T-helper 2 cell (primary cell): ENCODE measurements at regions not wholly inside any gene's neighbourhood (a gene's known extent, or its start where the extent isn't known, plus 50 kb on each side); places are given as distances from the start of the nearest gene placed in this dataset.

Experiments used
- DNase-seq, 5 experiments: peaks; one replicate each; pipeline versions ENCODE4 v3.0.0 to v3.0.0-alpha.2; 2012 to 2022

DNA sequence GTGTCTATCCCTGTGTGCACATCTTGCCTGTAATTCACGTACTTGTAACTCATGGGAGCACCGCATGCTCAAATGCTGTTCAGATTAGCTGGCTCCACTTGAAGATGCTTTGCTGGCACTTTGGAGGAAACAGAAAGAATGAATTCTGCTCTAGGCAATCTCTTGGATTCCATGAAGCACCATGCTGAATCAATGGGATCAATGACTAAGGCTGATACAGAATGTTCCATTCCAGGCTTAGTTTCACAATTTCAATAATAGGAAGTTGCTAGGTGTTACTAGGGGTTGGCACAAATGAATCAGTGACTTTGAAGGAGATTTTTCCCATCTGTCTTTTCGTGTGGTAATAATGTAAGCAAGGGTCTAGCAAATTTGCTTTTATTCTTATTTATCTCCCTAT, 328.8 kb downstream of the OSR1 start:
- no peak for DNase-seq

DNA sequence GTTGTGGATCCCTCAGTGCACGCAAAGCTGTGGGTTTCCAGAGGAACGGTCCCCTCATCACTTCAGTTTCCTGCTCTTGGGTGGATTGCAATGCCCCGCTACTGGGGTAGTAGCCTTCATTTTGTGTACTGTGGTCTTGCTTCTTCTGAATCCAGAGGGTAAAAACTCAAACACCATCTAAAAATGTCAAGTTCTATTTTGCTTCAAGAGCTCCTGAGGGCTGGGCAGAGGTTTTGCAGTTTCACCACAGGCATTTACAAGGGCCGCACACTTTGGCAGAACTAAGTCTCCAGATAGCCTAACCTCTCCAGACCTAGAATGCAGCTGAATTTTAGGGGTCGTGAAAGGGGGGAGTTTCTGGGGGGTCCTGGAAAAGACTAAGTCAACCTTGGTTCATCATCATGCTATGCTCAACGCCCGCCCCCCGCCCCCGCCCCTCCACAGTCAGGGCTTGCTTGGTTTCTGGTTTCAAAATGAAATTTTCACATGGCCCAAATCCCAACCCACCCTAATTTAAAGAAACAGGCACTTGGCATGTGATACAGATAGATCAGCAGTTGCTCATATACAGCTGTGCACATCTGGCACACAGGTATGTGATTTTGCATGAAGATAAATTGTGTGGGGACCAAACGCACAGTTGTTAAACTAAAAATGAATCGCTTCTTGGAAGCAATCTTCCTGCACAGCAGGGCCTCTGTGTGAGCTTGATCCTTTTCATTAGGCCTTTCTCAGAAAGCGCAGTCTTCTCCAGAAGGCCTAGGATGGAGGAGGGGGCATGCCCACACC, 329.6 kb downstream of the OSR1 start:
- no peak for DNase-seq

DNA sequence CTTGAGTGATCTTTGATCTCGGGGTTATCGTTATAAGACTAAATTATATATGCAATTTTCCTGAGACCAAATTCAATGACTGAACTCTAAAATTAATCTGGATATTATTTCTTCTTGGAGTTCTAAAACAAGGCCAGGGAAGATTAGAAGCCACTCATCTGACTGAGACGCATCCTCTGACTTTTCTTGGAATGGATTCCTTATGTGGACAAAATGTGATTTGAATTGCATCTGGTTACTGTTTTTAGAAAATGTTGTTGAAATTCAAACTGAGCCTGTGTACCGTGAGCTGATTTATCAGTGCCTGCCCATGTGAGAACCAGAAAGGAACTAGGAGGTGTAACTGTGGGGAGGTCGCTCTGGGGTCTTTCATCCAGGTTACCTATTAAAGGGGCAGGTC, 330.8 kb downstream of the OSR1 start:
- no peak for DNase-seq

DNA sequence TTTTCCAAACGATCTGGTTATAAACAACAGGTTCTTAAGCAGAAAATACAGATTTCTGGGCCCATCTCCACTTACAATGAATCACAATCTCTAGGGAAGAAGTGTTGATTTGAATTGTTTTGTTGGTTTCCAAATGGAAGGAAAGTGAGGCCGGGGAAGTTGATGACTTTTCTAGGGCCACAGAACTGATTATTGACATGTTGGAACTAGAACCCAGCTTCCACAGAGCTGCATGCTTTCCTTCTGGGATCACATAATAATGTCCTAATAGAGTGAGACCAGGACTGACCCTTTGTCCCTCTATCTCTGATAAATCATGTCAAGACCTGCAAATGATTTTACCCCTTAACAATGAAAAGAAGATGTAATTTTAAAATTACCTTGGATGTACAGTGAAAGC, 332.2 kb downstream of the OSR1 start:
- DNase-seq = no peak

DNA sequence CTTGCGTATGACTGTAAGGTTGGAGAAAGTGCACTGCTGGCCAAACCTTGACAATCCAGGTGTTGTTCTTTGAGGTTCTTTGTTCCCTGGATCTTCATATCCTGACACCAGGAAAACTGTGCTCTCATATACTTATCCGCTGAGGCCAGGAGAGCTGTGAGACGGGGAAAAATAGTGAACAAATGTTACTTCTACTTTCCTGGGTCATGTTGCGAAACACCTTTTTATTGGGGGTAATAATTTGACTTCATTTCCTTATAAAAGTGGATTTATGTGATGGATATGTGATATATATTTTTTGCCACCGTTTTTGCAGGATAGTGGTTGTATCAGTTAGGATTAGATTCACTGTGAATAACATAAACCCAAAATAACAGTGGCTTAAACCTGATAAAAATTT, 336.1 kb downstream of the OSR1 start:
- no peak for DNase-seq

DNA sequence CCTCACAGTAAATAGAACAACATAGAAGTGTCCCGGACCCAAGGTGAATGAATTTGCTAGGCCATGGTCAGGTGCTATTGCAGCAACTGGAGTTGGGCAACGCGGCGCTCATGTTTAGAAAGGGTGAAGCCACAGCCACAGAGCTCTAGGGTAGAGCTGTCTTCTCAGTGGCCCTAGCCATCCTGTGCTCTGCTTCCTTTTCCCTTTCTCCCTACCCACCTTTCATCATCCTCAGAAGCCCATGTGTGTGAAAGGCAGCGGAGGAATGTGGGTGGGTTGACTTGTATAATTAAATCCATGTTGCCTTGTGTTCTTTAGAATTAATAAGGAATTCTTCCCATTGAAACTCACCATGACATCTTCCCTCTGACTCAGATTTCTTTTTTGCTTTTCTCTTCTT, 336.7 kb downstream of the OSR1 start:
- no peak for DNase-seq

DNA sequence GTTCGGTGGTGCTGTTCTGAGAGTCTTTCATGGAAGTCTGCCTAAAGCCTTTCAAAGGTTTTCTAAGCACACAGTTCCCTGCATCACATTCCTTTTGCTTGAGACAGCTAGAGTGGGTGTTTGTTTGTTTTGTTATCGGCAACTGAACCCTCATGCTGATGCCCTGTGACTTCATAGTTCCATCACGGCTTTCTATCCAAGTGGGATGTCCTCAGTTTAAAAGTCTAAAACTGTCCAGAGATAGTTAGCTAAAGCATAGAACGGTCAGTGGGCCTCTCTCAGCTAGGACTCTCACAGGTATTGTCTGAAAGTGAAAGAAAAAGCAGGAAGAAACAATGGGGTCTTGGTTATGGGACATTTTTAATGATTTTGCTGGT, 337.3 kb downstream of the OSR1 start:
- no peak for DNase-seq

DNA sequence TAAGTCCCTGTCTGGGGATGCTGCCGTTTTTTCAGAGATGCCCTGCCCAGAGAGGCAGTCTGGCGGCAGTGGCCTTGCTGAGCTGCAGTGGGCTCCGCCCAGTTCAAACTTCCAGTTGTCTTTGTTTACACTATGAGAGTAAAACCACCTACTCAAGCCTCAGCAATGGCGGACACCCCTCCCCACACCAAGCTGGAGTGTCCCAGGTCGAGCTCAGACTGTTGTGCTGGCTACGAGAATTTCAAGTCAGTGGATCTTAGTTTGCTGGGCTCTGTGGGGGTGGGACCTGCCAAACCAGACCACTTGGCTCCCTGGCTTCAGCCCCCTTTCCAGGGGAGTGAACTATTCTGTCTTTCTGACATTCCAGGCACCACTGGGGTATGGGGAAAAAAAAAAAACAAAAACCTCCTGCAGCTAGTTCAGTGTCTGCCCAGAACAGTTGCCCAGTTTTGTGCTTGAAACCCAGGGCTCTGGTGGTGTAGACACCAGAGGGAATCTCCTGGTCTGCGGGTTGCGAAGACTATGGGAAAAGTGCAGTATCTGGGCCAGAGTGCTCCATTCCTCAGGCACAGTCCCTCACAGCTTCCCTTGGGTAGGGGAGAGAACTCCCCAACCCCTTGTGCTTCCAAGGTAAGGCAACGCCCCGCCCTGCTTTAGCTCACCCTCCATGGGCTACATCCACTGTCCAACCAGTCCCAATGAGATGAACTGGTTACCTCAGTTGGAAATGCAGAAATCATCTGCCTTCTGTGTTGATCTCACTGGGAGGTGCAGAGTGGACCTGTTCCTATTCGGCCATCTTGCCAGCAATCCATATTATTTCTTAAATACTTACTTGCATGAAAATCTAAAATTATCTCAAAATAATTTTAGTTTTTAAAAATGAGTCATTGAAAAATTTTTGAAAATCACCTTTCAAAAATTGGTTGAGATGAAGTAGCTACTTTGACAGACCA, 338.0 kb downstream of the OSR1 start:
- DNase-seq = no peak

DNA sequence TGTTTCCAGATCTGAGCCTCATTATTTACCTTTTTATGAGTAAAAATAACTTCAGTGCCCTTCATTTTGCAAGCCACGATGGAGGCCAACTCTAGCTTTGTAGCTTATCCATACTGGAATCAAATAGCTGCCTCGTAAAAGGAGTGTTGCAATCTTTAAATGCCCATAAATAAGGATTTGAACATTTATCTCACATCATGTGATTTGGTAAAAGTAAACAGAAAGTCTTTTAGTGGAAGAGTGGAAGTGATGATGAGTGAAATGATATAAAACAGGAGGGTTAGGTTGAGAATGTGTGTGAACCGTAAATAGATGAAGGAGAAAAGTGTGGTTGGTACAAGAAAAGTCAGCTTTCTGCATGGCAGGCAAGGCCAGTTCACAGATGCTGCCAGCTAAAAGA, 348.9 kb downstream of the OSR1 start:
- no peak for DNase-seq

DNA sequence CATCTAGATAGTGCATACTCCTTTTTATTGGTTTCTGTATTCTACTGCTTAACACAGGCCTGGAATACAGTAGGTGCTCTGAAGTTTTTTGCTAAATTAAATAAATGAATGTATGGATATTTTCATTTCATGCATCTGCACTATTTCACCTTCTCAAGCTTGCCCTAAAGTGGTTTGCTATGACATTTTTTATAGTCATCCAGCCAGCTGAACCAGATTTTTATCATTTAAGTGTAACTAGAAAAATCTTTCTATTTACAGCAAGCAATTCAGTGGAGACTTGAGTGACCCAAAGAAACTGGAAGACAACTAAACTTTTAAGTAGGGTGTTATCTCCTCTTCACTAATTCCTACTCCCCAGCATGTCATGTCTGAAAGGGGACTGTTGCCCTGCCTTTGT, 354.9 kb downstream of the OSR1 start:
- DNase-seq = no peak

DNA sequence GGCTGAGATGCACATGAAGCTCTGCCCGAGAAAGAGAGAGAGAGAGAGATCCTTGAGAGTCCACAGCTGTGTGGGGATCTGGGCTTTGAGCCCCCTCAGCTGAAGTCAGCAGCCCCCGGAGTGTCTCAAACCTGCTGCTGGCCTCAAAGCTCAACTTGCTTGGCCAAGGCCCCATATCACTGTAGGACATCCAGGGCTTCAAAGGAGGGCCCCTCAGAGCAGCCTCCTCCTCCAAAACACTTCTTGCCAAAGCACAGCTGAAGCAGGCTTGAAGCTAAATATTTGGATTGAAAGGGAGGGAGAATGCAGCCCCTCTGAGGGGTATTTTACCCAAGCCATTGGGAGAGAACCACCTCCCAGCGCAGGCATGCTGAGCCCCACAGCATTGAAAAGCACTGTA, 357.6 kb downstream of the OSR1 start:
- no peak for DNase-seq

DNA sequence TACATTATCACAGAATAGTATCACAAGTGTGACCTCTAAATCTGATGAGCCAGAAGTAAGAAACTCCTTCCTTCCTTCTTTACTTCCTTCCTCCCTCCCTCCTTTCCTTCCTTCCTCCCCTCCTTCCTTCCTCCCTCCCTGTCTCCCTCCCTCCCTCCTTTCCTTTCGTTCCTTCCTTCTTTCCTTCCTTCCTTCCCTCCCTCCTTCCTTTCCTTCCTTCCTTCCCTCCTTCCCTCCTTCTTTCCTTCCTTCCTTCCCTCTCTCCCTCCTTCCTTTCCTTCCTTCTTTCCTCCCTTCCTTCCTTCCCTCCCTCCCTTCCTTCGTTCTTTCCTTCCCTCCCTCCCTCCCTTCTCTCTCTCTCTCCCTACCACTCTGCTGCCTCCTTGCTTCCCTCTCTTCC, 359.2 kb downstream of the OSR1 start:
- no peak for DNase-seq

DNA sequence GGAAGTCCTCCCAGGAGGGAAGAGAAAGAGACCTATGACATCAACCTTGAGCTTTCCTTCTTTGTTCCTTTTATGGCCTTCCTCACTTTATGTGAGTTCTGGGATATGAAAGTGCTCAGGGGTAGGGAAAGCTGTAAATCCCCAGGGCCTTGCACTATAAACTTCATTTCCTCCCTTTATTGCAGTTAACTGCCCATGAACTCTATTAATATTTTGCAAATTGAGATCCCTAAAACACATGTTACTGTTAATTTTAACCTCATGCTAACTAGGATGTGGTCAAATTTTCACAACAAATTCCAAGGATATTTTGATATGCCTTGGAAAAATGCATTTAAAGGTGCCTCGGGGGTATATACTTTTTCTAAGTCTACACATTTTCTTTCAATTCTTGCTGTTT, 359.9 kb downstream of the OSR1 start:
- DNase-seq = no peak

DNA sequence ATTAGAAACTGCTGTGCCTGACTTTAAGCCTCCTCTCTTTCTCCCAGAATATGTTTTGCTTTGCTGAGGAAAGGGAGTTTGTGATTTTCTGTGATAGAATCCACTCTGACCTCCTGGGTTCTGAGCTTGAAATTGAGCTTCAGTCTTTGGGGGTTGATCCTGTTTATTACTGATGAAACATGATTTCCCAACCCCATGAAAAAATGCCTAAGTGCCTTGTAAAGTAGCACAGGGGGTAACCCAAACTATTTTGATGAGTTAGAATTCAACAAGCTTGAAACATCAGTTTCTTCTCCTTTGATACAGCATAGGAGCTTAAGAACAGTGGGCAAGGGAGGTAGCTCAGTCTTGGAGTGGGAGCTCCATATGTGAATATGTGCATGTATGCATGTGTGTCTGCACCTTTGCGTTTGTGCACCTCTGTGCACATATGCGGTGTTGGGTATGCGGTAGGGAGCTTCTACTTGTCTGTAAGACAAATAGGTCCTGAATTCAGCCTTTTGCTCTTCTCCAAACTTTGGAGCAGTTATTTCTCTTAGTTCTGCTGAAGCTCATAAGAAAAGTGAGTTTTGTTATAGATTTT, 364.6 kb downstream of the OSR1 start:
- DNase-seq = no peak

DNA sequence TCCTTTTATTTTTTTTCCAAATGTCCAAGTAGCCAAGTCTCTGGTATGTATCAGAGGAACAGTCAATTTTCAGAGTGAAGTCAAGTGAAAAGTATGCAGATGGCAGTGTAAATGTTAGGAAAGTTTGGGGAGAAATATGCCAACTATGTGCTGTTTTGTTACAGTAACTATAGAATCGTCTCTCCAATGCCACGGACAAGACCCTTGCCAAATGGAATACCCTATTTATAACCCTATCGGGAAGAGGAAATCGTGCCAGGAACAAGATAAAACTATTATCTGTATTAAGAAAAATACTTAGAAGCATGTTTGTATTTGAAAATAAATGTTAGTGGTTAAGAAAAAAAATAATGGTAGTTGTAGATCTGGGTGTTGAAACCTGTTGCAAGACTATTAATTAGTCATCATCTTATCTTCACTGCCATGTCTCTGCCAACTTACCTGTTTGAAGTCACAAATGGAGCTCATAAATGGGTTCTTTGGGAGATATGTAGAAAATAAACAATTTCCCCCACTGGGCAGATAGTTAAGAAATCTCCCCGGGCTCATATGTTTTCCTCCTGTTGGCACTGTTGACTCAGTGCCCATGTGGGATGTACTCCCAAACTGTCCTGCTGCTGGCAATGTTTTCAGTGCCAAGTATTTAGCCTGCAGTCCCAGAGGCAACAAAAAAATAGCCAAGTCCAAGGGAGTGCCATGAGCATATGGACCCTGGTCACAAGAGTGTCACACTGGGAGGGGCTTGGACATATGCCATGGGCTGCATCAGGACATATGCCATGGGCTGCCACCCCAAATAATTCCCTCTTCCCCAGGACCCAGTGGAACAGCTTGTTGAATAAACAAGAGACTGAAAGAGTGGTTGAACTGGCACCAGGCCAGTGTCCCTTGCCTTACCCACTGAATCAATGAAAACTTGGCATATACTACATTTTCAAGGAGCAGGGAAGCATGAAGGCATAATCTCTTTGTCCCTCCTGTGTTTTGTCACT, 366.9 kb downstream of the OSR1 start:
- no peak for DNase-seq

DNA sequence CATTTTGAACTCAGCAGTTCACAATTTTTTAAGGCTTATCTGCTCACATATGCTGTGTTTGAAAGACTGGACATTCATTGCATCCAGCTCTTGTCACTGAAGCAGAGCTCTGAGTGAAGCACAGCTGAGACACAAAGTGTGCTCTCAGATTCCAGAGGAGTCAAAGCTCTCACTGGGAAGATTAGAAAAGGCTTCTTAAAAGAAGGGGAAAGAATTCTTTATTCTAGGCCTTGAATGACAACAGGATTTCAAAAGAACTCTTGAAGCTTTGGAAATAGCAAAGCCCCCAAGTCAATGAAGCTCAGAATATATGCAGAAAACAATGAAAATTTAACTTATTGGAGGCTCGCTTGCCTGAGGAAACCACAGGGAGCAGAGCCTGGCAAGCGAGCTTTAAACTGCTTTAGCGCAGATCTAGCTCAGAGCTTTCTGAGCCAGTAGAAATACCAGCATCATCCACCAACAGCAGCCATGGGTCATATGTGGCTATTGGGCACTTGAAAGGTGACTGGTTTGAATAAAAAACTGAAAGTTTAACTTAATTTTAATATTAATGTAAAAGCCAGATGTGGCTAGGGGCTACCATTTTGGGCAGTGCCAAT, 369.7 kb downstream of the OSR1 start:
- DNase-seq = no peak

DNA sequence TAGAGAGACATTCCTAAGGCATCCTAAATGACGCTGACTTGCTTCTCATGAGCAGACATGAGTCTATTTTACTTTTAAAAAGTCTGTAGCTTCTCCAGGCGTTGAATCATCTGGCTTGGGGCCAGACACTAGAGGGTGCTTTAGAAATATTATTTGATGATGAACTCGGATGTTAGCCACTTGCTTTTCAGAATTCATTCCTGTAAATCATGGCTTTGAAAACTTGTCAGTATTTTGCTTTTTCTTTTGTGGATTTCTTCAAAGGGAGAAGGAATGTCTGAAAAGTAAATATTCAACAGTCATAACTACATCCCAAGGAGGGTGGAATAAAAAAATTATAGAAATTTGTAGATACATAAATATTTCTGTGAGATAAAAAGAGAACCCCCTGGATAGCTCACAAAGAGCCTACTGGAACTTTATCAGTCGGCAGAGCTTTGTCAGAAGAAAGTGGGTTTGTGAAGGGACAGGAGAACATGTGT, 370.8 kb downstream of the OSR1 start:
- DNase-seq = no peak

DNA sequence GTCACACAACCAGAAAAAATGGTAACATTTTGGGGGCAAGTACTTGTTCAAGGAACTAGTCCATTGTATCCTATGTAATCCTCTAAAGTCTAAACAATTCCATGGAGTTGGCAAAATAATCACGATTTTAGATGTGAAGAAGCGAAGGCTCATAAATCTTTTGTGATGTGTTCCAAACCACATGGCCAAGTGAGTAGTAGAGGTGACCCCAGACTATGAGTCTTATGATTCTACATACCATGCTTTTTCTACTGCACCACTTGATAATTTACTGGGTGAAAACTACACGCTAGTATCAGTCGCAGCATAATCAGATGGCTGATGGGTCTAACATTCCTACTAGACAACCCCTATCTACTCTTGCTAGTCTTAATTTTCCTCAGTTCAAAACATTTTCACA, 371.4 kb downstream of the OSR1 start:
- DNase-seq = no peak

DNA sequence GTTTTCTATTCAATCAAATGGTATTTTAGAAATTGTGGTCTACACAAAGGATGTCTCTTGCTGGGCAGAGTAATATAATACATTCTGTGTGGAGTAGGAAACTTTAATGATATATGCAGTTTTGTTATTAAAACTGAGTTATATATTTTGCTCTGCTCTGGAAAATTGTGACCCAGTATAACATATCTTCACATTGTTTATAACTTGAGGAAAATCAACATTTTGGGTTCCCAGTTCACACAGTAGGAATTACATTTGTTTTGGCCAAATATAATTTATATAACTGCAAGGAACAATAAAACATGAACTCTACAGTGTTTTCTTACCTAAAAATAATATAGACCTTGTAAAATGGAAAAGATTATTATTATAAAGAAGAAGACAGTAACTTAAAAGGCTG, 372.4 kb downstream of the OSR1 start:
- DNase-seq = no peak

DNA sequence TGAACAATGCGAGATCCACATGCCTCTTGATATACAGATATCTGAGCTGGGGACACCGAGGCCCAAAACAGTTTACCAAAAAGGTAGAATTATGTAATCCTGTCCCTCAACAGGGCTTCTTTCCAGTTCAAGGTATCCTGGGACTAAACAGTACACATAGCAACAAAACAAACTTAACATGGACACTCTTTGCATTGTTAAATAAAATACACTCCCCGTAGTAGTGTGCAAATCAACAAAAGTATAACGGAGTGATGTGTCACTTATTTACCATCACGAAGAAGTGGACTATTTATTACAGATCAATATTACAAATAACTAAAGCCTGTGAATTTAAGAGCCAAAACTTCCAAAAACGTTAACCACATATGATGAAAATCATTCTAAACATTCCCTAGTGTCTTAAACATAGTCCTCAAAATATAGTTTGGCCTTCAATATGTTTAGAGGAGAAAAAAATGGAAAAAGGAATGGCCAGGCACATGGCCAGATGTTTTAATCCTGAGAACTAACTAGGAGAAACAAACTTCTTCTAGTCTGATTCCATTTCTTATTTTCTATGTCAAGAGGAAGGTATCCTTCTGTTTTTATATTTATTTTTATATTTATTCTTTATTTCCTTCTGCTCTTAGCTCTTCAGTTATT, 377.5 kb downstream of the OSR1 start:
- DNase-seq = no peak

DNA sequence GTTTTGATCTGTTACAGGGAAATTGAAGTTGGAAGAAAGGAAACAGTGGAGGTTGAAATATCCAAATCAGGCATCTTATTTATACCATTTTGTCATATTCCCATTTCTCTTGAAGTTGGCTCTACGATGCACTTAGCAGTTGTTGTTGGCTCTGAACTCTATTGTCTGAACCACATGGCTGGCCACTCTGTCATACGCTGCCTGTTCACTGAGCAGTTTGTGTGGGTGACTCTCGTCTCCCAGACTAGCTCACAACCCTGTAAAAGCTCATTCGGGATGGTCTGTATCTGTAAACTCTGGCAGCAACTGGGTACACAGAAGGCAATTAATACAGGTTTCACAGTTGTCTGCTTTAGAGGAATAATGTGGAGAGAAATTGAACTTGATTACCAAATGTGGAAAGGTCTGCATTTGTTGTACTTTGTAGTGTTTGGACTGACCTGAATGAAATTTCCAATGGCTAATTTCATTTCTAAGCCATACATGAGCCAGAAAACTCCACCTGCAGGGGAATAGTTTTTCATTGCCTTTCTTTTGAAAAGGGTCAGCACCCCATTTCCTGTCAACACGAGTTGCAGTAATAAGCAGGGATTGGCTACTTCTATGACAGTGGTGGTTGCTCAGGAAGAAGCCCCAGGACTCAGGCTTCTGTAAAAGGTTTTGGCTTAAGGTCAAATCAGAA, 378.2 kb downstream of the OSR1 start:
- no peak for DNase-seq
